Activated naive CD8-positive, alpha-beta T cell treated with anti-CD3 and anti-CD28 coated beads for 36 hours (primary cell): ENCODE measurements at regions not wholly inside any gene's neighbourhood (a gene's known extent, or its start where the extent isn't known, plus 50 kb on each side); places are given as distances from the start of the nearest gene placed in this dataset.
"Not testable (repeated sequence)": the region's sequence is repeated elsewhere in the genome, so short reads cannot be mapped to it uniquely, and the experiment has no call there.

Experiments used
- DNase-seq: peaks from one replicate; pipeline ENCODE4 v3.0.0; 2021
- H3K27ac Mint-ChIP-seq: one replicate; pipeline ENCODE4 v1.8.0; 2022; ENCODE audit warnings: mild to moderate bottlenecking, moderate library complexity, mixed read lengths
- H3K27me3 Mint-ChIP-seq: one replicate; pipeline ENCODE4 v1.8.0; 2022; ENCODE audit warnings: mild to moderate bottlenecking, mixed read lengths
- H3K36me3 Mint-ChIP-seq: one replicate; pipeline ENCODE4 v1.8.0; 2021; ENCODE audit warnings: mild to moderate bottlenecking, mixed read lengths
- H3K4me1 Mint-ChIP-seq: one replicate; pipeline ENCODE4 v1.8.0; 2021; ENCODE audit warnings: mixed read lengths
- H3K4me3 Mint-ChIP-seq: one replicate; pipeline ENCODE4 v1.8.0; 2022; ENCODE audit warnings: mild to moderate bottlenecking, moderate library complexity, mixed read lengths
- H3K9me3 Mint-ChIP-seq: one replicate; pipeline ENCODE4 v1.8.0; 2022; ENCODE audit warnings: mixed read lengths

DNA sequence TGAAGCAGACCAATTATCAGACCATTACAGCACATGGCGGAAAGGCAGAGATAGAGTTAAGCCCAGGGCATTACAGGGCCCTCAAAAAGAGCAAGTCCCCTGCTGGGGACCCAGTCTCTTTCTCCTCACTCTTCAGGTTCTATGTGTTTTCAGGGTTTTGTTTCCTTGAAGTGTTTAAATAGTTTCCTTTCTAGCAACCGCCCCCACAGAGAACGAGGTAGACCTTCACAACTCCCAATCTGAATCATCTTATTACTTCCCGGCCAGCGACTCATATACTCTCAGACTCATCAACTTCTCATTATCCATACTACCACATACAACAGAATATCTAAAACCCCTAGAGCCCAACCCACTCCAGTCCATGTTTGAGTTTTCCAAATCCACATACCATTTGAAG is 526.6 kb upstream of the ARID1B start:
- peak overlapping the region; percentile 92 for H3K27ac Mint-ChIP-seq
- peaks cover 23% of the 10 kb centered on the region for H3K9me3 Mint-ChIP-seq
- no peaks in the 10 kb centered on the region for H3K27me3 Mint-ChIP-seq
- H3K4me3 Mint-ChIP-seq, result no peak overlapping the region
- H3K4me1 Mint-ChIP-seq, result peaks cover 18% of the 10 kb centered on the region
- DNase-seq, result peak; percentile 43
- peaks cover 11% of the 10 kb centered on the region for H3K36me3 Mint-ChIP-seq

DNA sequence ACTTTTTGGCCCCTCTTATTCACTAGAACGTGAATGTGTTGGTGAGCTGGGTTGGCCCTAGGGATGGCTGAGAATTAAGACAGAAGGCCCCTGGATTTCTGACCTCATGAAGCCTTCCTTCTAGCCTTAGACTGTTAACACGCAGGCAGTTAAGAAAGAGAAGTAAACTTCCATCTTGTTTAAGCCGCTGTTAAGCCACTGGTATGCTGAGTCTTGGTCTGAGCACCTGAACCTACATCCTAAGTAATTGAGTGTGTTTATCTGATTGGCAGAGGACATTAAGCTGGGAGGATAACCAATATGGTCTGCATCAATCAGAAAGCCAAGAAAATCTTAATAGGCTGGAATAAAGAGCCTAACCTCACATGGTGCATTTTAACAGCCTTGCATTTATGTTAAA is 535.0 kb upstream of the ARID1B start:
- H3K9me3 Mint-ChIP-seq, result no peaks in the 10 kb centered on the region
- H3K27ac Mint-ChIP-seq, result no peak overlapping the region
- DNase-seq, result no peak
- H3K4me1 Mint-ChIP-seq, result no peaks in the 10 kb centered on the region
- no peaks in the 10 kb centered on the region for H3K36me3 Mint-ChIP-seq
- H3K27me3 Mint-ChIP-seq, result no peaks in the 10 kb centered on the region
- H3K4me3 Mint-ChIP-seq, result no peak overlapping the region

DNA sequence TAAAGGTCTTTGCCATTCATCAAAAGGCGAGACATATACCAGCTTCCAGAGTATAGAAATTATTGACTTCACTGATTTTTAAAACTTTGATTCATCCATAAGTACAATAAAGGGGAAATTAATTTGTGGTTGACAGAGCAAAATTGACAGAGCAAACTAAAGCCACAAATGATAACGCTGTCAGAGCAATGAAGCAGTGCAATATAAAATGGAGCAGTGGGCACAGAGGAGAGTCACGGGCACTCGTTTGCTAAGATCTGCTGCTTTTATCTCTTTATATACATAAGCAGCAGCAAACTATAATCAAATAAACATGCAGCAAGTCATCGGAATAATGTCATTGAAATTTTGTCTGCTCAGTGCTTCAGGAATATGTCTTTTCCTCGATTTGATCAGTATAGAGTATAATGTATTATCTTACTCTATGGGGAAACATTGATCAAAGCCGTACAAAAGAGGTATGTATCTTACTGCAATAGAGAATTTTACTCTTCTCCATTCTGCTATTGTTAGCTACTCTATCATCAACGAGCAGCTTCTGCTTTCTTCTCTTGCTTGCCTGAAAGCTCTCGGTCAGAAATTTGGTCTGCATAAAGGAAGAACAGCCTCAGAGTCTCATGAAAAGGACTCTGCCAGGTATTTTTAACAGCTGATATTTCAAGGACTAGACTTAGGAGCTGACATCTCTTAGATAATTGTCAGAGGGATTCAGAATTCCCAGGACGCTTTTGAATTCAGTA is 546.0 kb upstream of the ARID1B start:
- no peak overlapping the region for H3K4me3 Mint-ChIP-seq
- H3K36me3 Mint-ChIP-seq, result peaks cover 3% of the 10 kb centered on the region
- no peak overlapping the region for H3K27ac Mint-ChIP-seq
- no peaks in the 10 kb centered on the region for H3K27me3 Mint-ChIP-seq
- no peak for DNase-seq
- no peaks in the 10 kb centered on the region for H3K4me1 Mint-ChIP-seq
- peaks cover 2% of the 10 kb centered on the region for H3K9me3 Mint-ChIP-seq

DNA sequence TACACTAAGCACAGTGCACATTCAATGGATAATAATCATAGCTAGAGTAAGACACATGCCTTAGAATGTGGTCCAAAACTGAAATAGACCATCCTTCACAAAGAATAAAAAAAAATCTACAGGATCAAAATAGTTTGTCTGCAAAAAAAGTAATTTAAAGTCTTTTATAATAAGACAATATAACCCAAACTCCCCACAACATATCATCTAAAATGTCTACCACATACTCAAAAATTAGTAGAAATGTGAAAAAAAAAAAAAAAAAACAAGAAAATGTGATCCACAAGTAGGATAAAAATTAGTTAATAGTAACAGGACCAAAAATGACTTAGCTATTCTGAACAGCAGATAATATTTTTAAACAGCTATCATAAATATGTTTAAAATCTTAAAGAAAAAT is 557.2 kb upstream of the ARID1B start:
- DNase-seq, result no peak
- no peak overlapping the region for H3K27ac Mint-ChIP-seq
- peaks cover 3% of the 10 kb centered on the region for H3K36me3 Mint-ChIP-seq
- H3K4me1 Mint-ChIP-seq, result no peaks in the 10 kb centered on the region
- peaks cover 1% of the 10 kb centered on the region for H3K27me3 Mint-ChIP-seq
- peaks cover 10% of the 10 kb centered on the region for H3K9me3 Mint-ChIP-seq
- H3K4me3 Mint-ChIP-seq, result no peak overlapping the region

DNA sequence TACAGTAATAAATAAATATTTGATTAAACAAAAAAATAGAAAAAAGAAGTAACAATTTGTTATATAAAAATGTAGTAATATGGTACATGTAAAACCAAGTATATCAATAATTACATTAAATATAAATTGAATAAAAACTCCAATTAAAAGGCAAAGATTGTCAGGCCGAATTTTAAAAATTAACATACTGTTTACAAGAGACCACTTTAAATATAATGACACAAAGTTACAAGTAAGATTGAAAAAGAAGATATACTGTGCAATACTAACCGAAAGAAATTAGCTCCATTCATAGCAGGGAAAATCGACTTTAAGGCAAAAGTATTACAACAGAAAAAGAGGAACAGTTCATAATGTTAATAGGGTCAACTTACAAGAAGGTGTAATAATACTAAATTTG is 571.5 kb upstream of the ARID1B start:
- H3K27ac Mint-ChIP-seq, result no peak overlapping the region
- no peaks in the 10 kb centered on the region for H3K4me1 Mint-ChIP-seq
- H3K27me3 Mint-ChIP-seq, result no peaks in the 10 kb centered on the region
- H3K4me3 Mint-ChIP-seq, result no peak overlapping the region
- DNase-seq, result no peak
- peaks cover 21% of the 10 kb centered on the region for H3K9me3 Mint-ChIP-seq
- H3K36me3 Mint-ChIP-seq, result no peaks in the 10 kb centered on the region

DNA sequence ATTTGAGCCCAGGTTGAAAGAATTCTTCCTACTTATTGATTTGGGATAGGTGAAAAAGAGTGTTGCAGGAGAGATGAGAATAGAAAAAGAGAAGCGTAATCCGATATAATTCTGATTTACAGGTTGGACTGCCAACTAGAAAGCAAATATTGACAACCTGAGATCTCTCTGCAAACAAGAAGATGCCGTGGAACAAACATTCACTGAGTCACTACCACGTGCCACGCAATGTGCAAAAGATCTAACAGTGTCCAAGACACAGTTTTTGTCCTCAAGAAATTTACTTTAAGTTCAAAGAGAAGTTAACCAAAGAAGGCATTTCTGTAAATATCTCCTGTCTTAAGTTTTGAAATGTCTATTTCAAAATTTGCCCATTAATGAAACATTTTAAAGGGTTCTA is 578.0 kb upstream of the ARID1B start:
- Mint-ChIP-seq H3K36me3 (peaks cover 4% of the 10 kb centered on the region), H3K27me3 (no peaks in the 10 kb centered on the region), H3K4me1 (peaks cover 16% of the 10 kb centered on the region), H3K4me3 (no peak overlapping the region), H3K9me3 (peaks cover 2% of the 10 kb centered on the region), H3K27ac (no peak overlapping the region)
- no peak for DNase-seq

DNA sequence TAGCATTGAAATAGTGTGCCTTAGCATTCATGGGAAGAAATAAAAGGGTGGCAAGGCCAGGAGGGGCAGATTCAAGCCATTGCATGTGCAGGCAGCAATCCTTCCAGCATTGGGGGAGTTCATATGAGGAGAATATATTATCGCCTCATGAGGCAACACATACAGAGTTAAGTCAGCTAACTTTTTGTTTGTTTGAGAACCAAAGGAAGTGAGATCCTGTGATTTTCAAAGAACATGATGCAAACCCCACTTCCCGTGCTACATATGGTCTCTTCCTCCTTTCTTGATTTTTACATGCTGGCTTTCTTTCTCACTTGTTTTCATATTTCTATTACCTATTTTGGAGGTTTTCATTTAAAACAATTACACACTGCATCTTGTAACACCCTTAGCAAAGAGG is 579.7 kb upstream of the ARID1B start:
- Mint-ChIP-seq H3K36me3 (peaks cover 4% of the 10 kb centered on the region), H3K27me3 (no peaks in the 10 kb centered on the region), H3K4me3 (no peak overlapping the region), H3K4me1 (peaks cover 16% of the 10 kb centered on the region), H3K27ac (no peak overlapping the region), H3K9me3 (no peaks in the 10 kb centered on the region)
- no peak for DNase-seq

DNA sequence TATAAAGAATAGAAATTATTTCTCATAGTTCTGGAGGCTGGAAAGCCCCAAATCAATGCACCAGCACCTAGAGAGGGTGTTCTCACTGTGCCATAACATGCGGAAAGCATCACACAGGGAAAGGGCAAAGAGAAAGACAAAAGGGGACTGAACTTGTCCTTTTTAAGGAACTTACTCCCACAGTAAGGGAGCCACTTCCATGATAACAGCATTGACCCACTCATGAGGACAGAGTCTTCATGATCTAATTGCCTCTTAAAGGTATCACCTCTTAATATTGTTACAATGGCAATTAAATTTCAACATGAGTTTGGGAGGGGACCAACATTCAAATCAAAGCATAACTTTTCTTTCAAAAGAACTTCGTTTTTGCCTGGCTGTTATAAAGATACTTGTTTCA is 582.2 kb upstream of the ARID1B start:
- H3K27me3 Mint-ChIP-seq, result no peaks in the 10 kb centered on the region
- H3K36me3 Mint-ChIP-seq, result peaks cover 6% of the 10 kb centered on the region
- H3K4me3 Mint-ChIP-seq, result no peak overlapping the region
- H3K27ac Mint-ChIP-seq, result no peak overlapping the region
- peaks cover 1% of the 10 kb centered on the region for H3K9me3 Mint-ChIP-seq
- no peak for DNase-seq
- peaks cover 21% of the 10 kb centered on the region for H3K4me1 Mint-ChIP-seq

DNA sequence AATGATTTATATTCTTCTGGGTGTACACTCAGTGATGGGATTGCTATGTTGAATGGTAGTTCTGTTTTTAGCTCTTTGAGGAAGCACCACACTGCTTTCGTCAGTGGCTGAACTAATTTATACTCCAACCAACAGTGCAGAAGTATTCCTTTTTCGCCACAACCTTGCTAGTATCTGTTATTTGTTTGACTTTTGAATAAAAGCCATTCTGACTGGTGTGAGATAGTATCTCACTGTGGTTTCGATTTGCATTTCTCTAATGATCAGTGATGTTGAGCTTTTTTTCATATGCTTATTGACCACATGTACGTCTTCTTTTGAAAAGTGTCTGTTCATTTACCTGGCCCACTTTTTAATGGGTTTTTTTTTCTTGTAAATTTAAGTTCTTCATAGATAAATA is 583.8 kb upstream of the ARID1B start:
- H3K4me3 Mint-ChIP-seq, result no peak overlapping the region
- DNase-seq, result no peak
- H3K27ac Mint-ChIP-seq, result no peak overlapping the region
- H3K36me3 Mint-ChIP-seq, result peaks cover 3% of the 10 kb centered on the region
- peaks cover 1% of the 10 kb centered on the region for H3K9me3 Mint-ChIP-seq
- peaks cover 25% of the 10 kb centered on the region for H3K4me1 Mint-ChIP-seq
- H3K27me3 Mint-ChIP-seq, result no peaks in the 10 kb centered on the region

DNA sequence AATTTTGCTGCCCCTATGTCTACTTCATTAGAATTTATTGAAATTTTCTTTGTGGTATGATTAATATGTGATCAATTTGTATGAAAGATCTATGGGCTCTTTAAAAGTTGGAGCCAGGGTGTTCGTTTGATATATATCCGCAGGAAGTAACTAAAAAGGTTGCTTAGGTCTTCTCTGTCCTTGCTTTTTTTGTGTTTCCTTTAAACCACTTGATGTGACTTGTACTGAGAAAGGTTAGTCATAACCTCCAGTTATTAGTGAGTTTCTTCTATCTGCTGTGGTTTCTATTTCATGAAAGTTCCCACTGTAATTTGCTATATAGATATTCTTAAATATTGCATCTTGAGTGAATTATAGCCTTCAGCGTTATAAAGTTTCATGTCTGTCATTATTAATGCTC is 585.3 kb upstream of the ARID1B start:
- Mint-ChIP-seq H3K9me3 (peaks cover 1% of the 10 kb centered on the region), H3K4me3 (no peak overlapping the region), H3K4me1 (peaks cover 14% of the 10 kb centered on the region), H3K27me3 (no peaks in the 10 kb centered on the region), H3K27ac (peak overlapping the region; percentile 78), H3K36me3 (peaks cover 3% of the 10 kb centered on the region)
- no peak for DNase-seq

DNA sequence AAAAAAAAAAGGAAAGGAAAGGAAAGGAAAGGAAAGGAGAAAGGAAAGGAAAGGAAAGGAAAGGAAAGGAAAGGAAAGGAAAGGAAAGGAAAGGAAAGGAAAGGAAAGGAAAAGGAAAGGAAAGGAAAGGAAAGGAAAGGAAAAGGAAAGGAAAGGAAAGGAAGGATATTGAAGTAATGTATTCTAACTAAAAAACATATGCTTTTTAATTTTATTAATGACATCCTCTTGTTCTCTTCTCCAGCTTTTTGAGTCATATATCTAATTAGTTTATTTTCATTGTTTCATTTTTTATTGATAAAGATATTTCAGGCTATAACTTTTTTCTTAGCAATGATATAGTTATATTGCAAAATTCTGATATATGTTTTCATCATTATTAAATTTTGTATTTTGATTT is 585.8 kb upstream of the ARID1B start:
- not testable (repeated sequence) for H3K27me3 Mint-ChIP-seq, H3K4me3 Mint-ChIP-seq, H3K36me3 Mint-ChIP-seq, H3K9me3 Mint-ChIP-seq, DNase-seq
- Mint-ChIP-seq H3K27ac (peak overlapping the region; percentile 78), H3K4me1 (peaks cover 12% of the 10 kb centered on the region)

DNA sequence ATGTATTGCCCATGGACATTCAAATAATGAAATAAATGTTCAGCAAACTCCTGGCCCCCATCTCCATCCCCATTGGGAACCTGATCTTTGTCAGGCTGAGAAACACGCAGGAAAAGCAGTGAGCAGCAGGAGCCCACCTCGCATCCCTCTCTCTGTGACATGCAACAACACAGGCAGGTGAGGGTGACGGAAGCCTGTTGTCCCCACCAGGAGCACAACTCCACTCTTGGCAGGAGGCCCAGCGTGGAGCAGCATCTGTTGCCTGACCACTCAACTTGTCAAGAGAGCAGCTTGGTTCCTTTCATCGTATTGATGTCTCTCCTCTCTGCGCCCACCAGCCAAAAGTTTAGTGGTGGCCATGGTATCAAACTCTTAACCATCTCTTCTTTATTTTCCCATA is 586.9 kb upstream of the ARID1B start:
- Mint-ChIP-seq H3K9me3 (peaks cover 1% of the 10 kb centered on the region), H3K36me3 (peaks cover 3% of the 10 kb centered on the region), H3K4me3 (no peak overlapping the region), H3K4me1 (peaks cover 12% of the 10 kb centered on the region), H3K27me3 (no peaks in the 10 kb centered on the region), H3K27ac (no peak overlapping the region)
- DNase-seq, result no peak

DNA sequence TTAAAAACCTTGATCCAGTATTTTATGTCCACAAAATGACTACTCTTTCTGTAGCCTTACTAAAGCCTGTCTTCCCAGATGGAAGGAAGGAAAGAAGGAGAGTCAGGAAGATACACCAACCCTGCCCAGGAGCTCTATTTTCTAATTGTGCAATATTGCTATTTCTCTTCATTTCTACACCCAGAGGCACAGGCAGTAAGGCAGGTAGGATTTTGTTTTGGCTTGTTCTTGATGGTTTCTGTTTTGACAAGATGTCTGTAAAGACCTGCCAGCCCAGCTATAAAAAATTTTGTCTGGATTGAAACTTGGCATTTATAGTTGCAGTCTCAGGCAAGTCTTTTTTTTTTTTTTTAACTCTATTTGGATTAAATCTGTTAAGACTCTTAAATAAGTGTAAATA is 587.5 kb upstream of the ARID1B start:
- Mint-ChIP-seq H3K9me3 (peaks cover 1% of the 10 kb centered on the region), H3K4me1 (peaks cover 13% of the 10 kb centered on the region), H3K4me3 (no peak overlapping the region), H3K27ac (no peak overlapping the region), H3K36me3 (peaks cover 3% of the 10 kb centered on the region), H3K27me3 (no peaks in the 10 kb centered on the region)
- no peak for DNase-seq

DNA sequence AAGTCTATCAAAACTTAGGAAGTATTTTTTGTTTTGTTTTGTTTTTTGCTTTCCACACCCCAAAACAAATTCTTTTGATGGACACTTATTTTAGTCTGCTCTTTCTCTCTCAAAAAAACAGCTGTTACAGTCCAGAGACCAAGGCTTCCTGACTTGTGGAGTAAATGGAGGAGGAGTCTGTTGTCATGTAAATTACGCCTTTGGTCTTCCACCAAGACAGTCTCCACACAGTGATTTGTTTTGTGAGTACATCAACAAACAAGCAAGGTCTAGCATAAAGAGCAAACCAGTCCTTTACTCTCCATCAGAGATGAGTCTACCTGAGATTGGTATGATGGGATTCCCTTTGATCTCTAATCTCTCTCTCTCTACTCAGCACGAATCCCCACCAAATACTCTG is 588.0 kb upstream of the ARID1B start:
- DNase-seq, result no peak
- peaks cover 2% of the 10 kb centered on the region for H3K36me3 Mint-ChIP-seq
- H3K4me3 Mint-ChIP-seq, result no peak overlapping the region
- H3K27ac Mint-ChIP-seq, result no peak overlapping the region
- no peaks in the 10 kb centered on the region for H3K27me3 Mint-ChIP-seq
- peaks cover 13% of the 10 kb centered on the region for H3K4me1 Mint-ChIP-seq
- H3K9me3 Mint-ChIP-seq, result peaks cover 1% of the 10 kb centered on the region

DNA sequence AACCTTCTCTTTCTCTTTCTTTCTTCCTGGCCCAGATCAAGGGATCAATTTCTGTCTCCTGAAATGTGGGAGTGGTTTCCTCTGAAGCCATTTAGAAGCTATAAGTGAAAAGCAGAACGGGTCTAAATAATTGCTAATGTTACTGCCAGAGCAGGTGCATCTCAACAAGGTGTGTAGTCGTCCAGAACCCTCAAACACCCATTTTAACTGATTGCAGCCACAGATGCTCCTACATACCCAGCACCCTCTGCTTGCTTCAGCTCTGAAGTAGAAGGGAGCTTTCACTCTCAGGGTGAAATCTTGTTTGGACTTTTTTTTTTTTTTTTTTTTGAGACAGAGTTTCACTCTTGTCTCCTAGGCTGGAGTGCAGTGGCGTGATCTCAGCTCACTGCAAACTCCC is 592.1 kb upstream of the ARID1B start:
- H3K4me1 Mint-ChIP-seq, result peaks cover 10% of the 10 kb centered on the region
- H3K9me3 Mint-ChIP-seq, result no peaks in the 10 kb centered on the region
- H3K27me3 Mint-ChIP-seq, result no peaks in the 10 kb centered on the region
- DNase-seq, result no peak
- no peaks in the 10 kb centered on the region for H3K36me3 Mint-ChIP-seq
- H3K4me3 Mint-ChIP-seq, result no peak overlapping the region
- no peak overlapping the region for H3K27ac Mint-ChIP-seq

DNA sequence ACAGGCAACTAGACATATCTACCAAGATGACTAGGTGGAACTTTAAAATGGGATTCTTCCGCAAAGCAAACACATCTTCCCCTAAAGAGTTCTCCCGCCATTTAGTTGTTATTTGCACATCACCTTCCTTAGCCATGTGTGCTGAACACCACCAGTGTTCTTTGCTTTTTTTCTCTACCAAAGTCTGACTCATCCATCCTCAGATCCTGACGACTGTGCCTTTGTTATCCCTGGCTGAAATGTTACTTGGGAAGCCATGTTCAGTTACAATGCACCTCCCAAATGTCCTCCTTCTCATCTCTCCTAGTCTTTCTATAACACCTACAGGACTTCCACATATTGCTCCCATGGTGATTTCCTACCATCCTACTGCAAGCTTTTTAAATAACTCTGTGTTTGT is 593.5 kb upstream of the ARID1B start:
- no peaks in the 10 kb centered on the region for H3K9me3 Mint-ChIP-seq
- no peaks in the 10 kb centered on the region for H3K36me3 Mint-ChIP-seq
- no peak overlapping the region for H3K27ac Mint-ChIP-seq
- no peaks in the 10 kb centered on the region for H3K27me3 Mint-ChIP-seq
- H3K4me3 Mint-ChIP-seq, result no peak overlapping the region
- no peak for DNase-seq
- peaks cover 4% of the 10 kb centered on the region for H3K4me1 Mint-ChIP-seq
